NOMO-1 (cell line): ENCODE measurements at regions not wholly inside any gene's neighbourhood (a gene's known extent, or its start where the extent isn't known, plus 50 kb on each side); places are given as distances from the start of the nearest gene placed in this dataset.

Source experiments
- DNase-seq, 2 experiments: peaks; one replicate each; lab custom pipeline; 2025; ENCODE audit not compliant: unreplicated experiment in 2 of 2; lab: John Stamatoyannopoulos, UW

- no peak for DNase-seq
Observed at GRCh38 chr4:11132478-11132877, 296.2 kb downstream of the HS3ST1 start.

DNA sequence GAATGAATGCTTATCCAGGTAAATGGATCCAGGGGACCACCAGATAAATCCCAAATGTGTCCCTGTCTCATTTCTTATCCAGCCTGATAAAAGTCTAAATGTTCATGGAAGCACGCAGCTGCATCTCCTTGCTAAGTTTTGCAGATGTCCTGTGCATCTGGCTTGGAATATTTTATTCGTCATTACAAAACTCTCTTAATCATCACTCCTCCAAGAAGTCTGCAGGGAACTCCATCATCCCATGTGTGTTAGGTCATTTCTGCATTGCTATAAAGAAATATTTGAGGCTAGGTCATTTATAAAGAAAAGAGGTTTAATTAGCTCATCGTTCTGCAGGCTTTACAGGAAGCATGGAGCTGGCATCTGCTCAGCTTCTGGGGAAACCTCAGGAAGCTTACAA lies 297.2 kb downstream of the HS3ST1 start:
- DNase-seq: no peak

- no peak for DNase-seq
Observed at GRCh38 chr4:11130195-11130970, 298.3 kb downstream of the HS3ST1 start.

- no peak for DNase-seq
Observed at GRCh38 chr4:11120435-11120834, 308.3 kb downstream of the HS3ST1 start.

DNA sequence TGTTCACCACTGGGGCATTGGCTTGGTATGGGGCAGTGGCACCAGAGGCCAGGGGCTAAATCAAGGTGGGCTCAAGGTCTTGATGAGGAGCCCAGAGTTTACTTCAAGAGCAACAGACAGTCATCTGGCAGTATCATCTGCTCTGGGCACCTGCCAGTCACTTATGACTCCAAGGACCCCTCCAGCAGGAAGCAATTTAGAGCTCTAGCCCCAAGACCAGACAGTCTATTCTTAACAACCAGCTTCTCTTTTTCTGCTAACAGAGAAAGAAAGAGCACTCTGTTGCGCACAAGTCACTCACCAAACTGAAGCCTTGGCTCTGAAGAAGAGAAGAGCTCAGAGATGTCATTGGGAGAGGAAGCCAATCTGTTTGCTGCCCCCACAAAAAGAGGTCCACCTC lies 309.2 kb downstream of the HS3ST1 start:
- no peak for DNase-seq

DNA sequence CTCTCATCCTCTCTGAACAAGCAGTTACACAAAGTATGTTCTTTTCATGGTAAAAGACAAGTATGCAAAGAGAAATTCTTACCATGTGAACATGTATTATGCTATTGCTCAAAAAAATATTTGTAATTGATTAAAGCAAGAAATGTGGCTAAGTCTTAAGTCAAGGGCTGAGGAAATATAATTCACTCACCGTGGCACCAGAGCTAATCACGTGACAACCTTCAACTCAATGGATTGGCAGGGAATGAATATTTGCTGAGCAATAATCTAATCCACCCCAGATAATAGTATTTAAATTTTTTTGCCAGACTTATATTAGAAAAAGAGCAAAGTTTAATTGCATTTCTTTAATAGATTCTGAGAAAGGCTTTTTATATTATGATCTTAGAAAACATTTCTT lies 310.2 kb downstream of the HS3ST1 start:
- no peak for DNase-seq

DNA sequence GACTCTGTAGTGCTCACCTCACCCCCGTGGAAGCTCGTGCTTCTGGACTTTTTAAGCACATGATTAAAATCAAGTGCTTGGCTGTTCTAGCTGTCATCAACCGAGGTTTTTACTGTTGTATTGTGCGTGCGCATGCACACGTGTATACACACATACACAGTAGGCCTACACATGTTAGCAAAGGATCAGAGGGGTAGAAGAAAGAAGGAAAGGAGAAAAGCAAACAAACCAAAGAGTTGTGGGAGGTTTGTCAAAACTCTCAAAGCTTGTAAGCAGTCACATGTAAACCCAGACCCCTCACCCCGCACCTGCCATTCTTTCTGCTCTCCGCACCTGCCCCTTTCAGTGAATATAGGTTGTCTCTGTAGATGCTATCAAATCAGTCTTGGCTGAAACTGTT lies 311.8 kb downstream of the HS3ST1 start:
- no peak for DNase-seq

- DNase-seq: no peak
Observed at GRCh38 chr4:11111876-11112275, 316.8 kb downstream of the HS3ST1 start.

DNA sequence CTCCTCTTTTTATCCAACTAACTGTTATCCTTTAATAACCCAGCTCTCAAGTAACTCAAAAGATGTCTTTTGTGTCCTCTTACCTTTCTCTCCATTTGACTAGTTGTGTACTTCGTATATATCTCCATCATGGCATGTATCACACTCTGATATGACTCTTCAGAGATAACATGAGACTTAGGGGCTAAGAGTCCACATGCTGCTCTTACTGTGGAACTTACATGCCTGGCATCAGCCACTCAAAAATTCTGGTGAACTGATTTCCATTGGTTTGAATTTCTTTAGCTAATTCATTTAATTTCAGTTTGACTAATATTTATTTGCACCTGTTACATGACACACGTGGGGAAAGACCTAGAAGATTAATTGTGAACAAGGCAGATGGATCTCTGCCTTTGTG lies 317.3 kb downstream of the HS3ST1 start:
- no peak for DNase-seq

DNA sequence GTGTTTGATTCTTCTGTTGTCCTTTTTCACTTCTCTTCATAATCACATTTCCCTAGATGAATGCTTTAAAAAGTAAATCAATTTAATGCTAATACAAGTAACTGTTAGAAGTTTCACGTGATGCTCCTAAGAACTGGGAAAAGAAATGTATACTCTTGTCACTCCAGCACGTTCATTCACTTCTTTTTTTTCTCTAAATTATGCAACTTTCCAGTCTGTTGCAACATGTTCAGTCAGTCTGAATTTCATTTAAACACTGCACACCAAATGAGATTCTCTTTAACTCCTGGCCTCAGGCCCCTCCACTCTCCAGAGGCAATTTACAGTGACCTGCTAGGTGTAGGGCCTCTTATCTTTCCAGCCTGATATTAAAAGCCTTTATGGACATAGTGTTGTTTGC lies 321.9 kb downstream of the HS3ST1 start:
- peak; percentile 2 to 55 for DNase-seq

GRCh38 chr4:11106190-11106589 lies 322.5 kb downstream of the HS3ST1 start:
- peak in 1 of 2 experiments; percentile 2 for DNase-seq

GRCh38 chr4:11105715-11106114 lies 323.0 kb downstream of the HS3ST1 start:
- no peak for DNase-seq

DNA sequence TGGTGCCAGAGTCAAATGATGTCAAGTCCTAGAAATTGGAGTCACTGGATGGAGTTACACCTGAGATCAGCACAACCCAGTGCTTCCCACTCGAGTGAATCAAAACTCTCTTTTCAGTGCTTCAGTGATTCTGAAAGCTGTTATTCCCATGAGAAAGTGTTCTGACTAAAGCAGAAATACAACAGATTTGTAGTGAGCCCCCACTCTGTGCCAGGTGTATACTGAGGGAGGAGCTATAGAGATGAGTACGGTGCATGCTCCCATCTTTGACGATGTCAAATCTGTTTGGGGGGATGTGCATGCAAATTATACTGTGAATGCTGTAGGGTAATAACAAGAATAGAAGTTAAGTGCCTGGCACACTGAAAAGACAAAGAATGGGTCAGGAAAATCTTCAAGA lies 330.2 kb downstream of the HS3ST1 start:
- no peak for DNase-seq

GRCh38 chr4:11097725-11098124 lies 331.0 kb downstream of the HS3ST1 start:
- DNase-seq: no peak

DNA sequence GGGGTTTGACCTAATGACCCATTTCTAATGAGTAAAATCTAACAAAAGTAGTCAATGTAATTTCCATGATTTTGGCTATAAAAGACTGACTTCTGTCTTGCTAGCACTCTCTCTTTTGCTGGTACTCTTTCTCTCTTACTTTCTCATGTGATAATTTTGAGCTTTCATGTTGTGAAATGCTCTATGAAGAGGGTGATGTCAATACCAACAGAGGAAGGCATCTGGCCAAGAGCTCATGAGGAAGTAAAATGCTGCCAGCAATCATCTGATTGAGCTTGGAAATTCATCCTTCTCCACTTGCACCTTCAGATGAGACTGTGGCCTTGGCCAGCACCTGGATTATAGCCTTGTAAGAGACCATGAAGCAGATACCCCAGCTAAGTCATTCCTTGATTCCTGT lies 347.7 kb downstream of the HS3ST1 start:
- DNase-seq: peak in 1 of 2 experiments; percentile 9

DNA sequence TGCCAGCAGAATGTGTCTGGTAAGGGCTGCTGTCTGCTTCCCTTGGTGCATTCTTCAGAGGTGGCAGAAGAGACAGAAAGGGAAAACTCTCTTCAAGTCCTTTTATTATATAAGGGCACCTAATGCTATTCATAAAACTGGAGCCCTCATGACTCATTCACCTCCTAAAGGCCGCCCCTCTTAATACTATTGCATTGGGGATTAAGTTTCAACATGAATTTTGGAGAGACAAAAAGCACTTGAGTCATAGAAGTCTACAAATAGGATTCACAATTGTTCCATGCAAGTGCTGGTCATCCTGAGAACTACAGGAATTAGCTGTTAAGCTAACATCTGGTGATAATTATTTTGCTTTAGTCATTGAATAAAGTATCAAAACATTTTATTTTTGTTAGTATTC lies 349.5 kb downstream of the HS3ST1 start:
- DNase-seq: no peak

- DNase-seq: no peak
Observed at GRCh38 chr4:11074581-11075241, 354.0 kb downstream of the HS3ST1 start.

GRCh38 chr4:11073621-11074051 lies 355.1 kb downstream of the HS3ST1 start:
- DNase-seq: no peak

DNA sequence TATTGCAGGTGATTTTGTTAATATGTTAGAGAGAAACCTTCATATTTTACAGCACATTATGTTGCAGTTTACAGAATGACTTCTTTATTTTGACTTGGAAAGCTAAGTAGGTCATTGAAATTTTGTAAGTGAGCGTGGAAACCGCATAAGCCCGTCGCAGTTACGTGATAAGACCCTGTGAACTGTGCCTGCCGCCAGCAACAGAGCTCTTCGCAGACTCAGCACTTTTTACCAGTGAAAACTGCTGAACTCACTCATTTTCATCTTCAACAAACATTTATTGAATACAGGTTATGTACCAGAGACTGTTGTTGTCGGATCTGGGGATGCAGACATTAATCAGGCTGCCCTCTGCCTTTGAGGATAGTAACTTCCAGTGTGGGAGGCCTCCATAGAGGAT lies 355.7 kb downstream of the HS3ST1 start:
- no peak for DNase-seq

- no peak for DNase-seq
Observed at GRCh38 chr4:11072463-11072862, 356.2 kb downstream of the HS3ST1 start.

GRCh38 chr4:11070813-11071212 lies 357.9 kb downstream of the HS3ST1 start:
- no peak for DNase-seq

DNA sequence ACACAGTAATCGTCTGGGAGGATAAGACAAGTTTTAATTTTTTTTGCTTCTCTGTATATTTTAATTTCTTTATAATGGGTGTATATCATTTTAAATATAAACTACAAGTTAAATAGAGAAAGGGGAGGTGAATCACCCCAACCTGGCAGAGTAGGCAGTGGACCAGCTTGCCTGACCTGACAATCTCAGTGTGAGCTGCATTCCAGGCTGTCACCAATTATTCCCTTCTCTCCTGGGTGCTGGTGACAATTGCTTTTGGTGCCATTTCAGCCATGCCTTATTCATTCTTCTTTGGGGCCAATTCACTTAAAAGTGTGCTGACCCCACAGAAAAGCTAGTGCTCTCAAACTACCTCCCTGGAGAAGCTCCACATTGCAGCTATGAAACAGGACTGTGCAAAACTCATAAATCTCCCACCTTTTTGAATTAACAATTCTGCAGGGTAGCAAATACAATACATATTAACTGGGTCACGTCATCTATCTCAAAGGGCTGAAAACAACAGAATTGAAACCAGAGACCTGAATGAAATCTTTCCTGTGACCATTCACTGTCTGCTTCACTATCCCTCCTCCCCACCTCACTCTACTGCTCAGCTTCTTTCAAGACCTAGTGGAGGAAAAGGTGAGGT lies 359.0 kb downstream of the HS3ST1 start:
- DNase-seq: no peak
